Astrocyte (in vitro differentiated cells and primary cell): ENCODE measurements at regions not wholly inside any gene's neighbourhood (a gene's known extent, or its start where the extent isn't known, plus 50 kb on each side); places are given as distances from the start of the nearest gene placed in this dataset.

ENCODE experiments used
- DNase-seq: peaks from one replicate; pipeline ENCODE4 v3.0.0-alpha.2; 2010; ENCODE audit warnings: low read depth
- FAIRE-seq: peaks from 2 replicates; lab custom pipeline; 2011; peaks lifted over from hg19 to GRCh38; lab: Jason Lieb, UNC
- H2AFZ ChIP-seq: 2 replicates; pipeline ENCODE4 v1.6.0; 2012; ENCODE audit warnings: low read depth, low read length, inconsistent platforms
- H3K27ac ChIP-seq: 2 replicates; pipeline ENCODE4 v1.5.1; 2011; ENCODE audit warnings: low read depth, low read length, inconsistent platforms
- H3K27me3 ChIP-seq: 2 replicates; pipeline ENCODE4 v1.6.0; 2011; ENCODE audit warnings: low read length, inconsistent platforms; ENCODE audit not compliant: insufficient read depth
- H3K36me3 ChIP-seq: 2 replicates; pipeline ENCODE4 v1.5.1; 2011; ENCODE audit warnings: low read length, inconsistent platforms; ENCODE audit not compliant: insufficient read depth
- H3K4me1 ChIP-seq: 2 replicates; pipeline ENCODE4 v1.5.1; 2011; ENCODE audit warnings: low read length, inconsistent platforms; ENCODE audit not compliant: insufficient read depth
- H3K4me2 ChIP-seq: 2 replicates; pipeline ENCODE4 v1.6.0; 2012; ENCODE audit warnings: low read length, inconsistent platforms
- H3K4me3 ChIP-seq: 2 replicates; pipeline ENCODE4 v1.5.1; 2011; ENCODE audit warnings: low read depth, mild to moderate bottlenecking, low read length, inconsistent platforms; ENCODE audit not compliant: insufficient read depth
- H3K79me2 ChIP-seq: 2 replicates; pipeline ENCODE4 v1.6.0; 2012; ENCODE audit warnings: mild to moderate bottlenecking, low read length, inconsistent platforms; ENCODE audit not compliant: insufficient read depth
- H3K9ac ChIP-seq: 2 replicates; pipeline ENCODE4 v1.6.0; 2012; ENCODE audit warnings: mild to moderate bottlenecking, low read length, inconsistent platforms
- H3K9me3 ChIP-seq: 2 replicates; pipeline ENCODE4 v1.5.1; 2012; ENCODE audit warnings: low read depth, mild to moderate bottlenecking, low read length, inconsistent platforms; ENCODE audit not compliant: insufficient read depth
- H4K20me1 ChIP-seq: 2 replicates; pipeline ENCODE4 v1.6.0; 2012; ENCODE audit warnings: low read length, inconsistent platforms; ENCODE audit not compliant: insufficient read depth
- H3K27ac Mint-ChIP-seq: one replicate; pipeline ENCODE4 v1.8.0; 2021; ENCODE audit warnings: mild to moderate bottlenecking, mixed read lengths; ENCODE audit not compliant: unreplicated experiment
- H3K27me3 Mint-ChIP-seq: one replicate; pipeline ENCODE4 v1.8.0; 2021; ENCODE audit warnings: low read depth, mixed read lengths; ENCODE audit not compliant: unreplicated experiment
- H3K36me3 Mint-ChIP-seq: one replicate; pipeline ENCODE4 v1.8.0; 2021; ENCODE audit warnings: low read depth, mixed read lengths; ENCODE audit not compliant: unreplicated experiment
- H3K4me1 Mint-ChIP-seq: one replicate; pipeline ENCODE4 v1.8.0; 2021; ENCODE audit warnings: low read depth, mixed read lengths; ENCODE audit not compliant: unreplicated experiment
- H3K4me3 Mint-ChIP-seq: one replicate; pipeline ENCODE4 v1.8.0; 2021; ENCODE audit warnings: mild to moderate bottlenecking, moderate library complexity, mixed read lengths; ENCODE audit not compliant: unreplicated experiment
- H3K9me3 Mint-ChIP-seq: one replicate; pipeline ENCODE4 v1.8.0; 2021; ENCODE audit warnings: mild to moderate bottlenecking, mixed read lengths; ENCODE audit not compliant: unreplicated experiment
- EZH2 ChIP-seq: IDR thresholded peaks from 2 replicates; pipeline ENCODE4 v1.6.1; 2012; ENCODE audit warnings: mild to moderate bottlenecking, low read length, inconsistent platforms; ENCODE audit not compliant: insufficient read depth
- TF ChIP-seq, protein P1 (sequence below): IDR thresholded peaks from 2 replicates; pipeline ENCODE4 v1.5.1; 2011; ENCODE audit warnings: low read depth, mild to moderate bottlenecking, inconsistent platforms, low read length, moderate library complexity; ENCODE audit not compliant: insufficient read depth

DNA sequence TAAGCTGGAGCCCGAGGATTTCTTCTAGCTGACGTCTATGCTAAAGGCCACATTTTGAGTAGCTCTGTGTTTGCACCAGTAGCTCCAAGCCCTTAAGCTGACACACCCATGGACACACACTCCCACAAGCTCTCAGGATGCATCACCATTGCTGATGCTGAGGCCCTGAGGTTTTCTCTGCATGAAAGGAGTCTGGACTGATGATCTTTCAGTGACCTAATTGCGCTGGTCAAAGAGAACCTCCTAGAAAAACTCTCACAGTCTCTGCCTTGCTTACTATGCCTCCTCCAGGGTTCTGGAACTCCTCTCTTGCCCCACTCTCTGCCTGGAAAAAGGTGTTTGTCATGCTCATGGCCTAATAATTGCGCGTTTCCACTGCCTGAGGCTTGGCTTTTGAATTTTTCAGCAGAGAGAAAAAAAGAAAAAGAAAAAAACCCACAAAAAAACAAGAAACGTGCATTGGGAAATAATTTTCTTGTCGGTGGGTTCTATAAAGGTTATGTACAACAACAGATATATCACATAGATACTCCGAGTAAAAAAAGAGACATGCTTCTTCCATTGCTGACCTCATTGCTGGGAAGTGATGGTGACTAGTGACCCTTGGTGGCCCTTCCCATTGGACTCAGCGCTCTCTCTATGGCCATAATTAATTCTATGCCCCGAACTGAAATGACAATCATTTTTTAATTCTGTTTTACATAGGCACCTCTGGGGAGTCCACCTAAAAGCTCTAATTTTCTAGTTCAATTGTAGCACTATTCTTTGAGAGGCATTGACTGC lies 297.0 kb downstream of the TDRD15 start:
- Mint-ChIP-seq H3K36me3 (no peaks in the 10 kb centered on the region), H3K4me3 (no peak overlapping the region), H3K27me3 (no peaks in the 10 kb centered on the region), H3K4me1 (no peaks in the 10 kb centered on the region), H3K9me3 (peaks cover 1% of the 10 kb centered on the region), H3K27ac (no peak overlapping the region)
- H3K27ac ChIP-seq: no peak overlapping the region
- no peaks in the 10 kb centered on the region for H3K9me3 ChIP-seq
- no peaks in the 10 kb centered on the region for H3K36me3 ChIP-seq
- no peak overlapping the region for H3K4me3 ChIP-seq
- FAIRE-seq (no peak), DNase-seq (no peak)
- no peaks in the 10 kb centered on the region for H3K4me1 ChIP-seq
- no peak overlapping the region for H3K4me2 ChIP-seq
- no peaks in the 10 kb centered on the region for H4K20me1 ChIP-seq
- TF ChIP-seq EZH2: no peak
- TF ChIP-seq, protein P1, sequence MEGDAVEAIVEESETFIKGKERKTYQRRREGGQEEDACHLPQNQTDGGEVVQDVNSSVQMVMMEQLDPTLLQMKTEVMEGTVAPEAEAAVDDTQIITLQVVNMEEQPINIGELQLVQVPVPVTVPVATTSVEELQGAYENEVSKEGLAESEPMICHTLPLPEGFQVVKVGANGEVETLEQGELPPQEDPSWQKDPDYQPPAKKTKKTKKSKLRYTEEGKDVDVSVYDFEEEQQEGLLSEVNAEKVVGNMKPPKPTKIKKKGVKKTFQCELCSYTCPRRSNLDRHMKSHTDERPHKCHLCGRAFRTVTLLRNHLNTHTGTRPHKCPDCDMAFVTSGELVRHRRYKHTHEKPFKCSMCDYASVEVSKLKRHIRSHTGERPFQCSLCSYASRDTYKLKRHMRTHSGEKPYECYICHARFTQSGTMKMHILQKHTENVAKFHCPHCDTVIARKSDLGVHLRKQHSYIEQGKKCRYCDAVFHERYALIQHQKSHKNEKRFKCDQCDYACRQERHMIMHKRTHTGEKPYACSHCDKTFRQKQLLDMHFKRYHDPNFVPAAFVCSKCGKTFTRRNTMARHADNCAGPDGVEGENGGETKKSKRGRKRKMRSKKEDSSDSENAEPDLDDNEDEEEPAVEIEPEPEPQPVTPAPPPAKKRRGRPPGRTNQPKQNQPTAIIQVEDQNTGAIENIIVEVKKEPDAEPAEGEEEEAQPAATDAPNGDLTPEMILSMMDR: no peak
- H3K79me2 ChIP-seq: no peaks in the 10 kb centered on the region
- H3K9ac ChIP-seq: no peak overlapping the region
- no peak overlapping the region for H2AFZ ChIP-seq
- no peaks in the 10 kb centered on the region for H3K27me3 ChIP-seq

DNA sequence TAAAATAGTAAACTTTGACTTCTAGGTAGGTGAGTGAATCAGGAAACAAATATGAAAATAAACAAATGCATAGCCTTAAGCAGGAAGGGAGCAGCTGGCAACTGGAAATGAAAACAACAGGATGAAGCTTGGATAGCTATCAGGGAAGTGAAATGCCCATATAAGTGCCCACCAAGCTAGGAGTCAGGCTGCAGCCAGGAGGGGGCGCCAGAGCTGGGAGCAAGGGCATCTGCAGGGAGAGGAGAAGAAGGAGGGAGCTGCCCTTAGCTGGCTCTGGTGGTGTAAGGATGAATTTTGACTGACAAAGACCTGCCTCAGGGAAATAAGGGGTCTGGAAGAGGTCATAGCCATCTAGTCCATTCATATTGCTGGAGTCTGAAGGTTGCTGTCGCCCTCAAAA lies 298.3 kb downstream of the TDRD15 start:
- DNase-seq: no peak
- no peaks in the 10 kb centered on the region for H3K36me3 Mint-ChIP-seq
- H3K27me3 Mint-ChIP-seq: no peaks in the 10 kb centered on the region
- Histone ChIP-seq H3K27me3 (no peaks in the 10 kb centered on the region), H3K4me1 (no peaks in the 10 kb centered on the region), H3K9ac (no peak overlapping the region), H3K36me3 (no peaks in the 10 kb centered on the region), H3K4me3 (no peak overlapping the region), H3K9me3 (no peaks in the 10 kb centered on the region), H3K4me2 (no peak overlapping the region), H3K27ac (no peak overlapping the region), H2AFZ (no peak overlapping the region), H3K79me2 (no peaks in the 10 kb centered on the region), H4K20me1 (no peaks in the 10 kb centered on the region)
- H3K4me3 Mint-ChIP-seq: no peak overlapping the region
- peaks cover 1% of the 10 kb centered on the region for H3K9me3 Mint-ChIP-seq
- H3K27ac Mint-ChIP-seq: no peak overlapping the region
- FAIRE-seq: no peak
- no peak for TF ChIP-seq EZH2
- TF ChIP-seq, protein P1: no peak
- no peaks in the 10 kb centered on the region for H3K4me1 Mint-ChIP-seq
